HL-60 (cell line): ENCODE measurements at regions not wholly inside any gene's neighbourhood (a gene's known extent, or its start where the extent isn't known, plus 50 kb on each side); places are given as distances from the start of the nearest gene placed in this dataset.
"Not testable (repeated sequence)": the region's sequence is repeated elsewhere in the genome, so short reads cannot be mapped to it uniquely, and the experiment has no call there.

Experiments
- DNase-seq, 2 experiments: peaks; one replicate each; pipeline ENCODE4 v3.0.0-alpha.2; 2010 to 2020; ENCODE audit warnings: low read depth in 1 of 2, low spot score in 1 of 2
- H3K27ac ChIP-seq: fragments of 250-450 bp; sonication (Bioruptor Pico); replicated peaks from 2 replicates; pipeline ENCODE4 v1.5.1; 2020; ENCODE audit warnings: mild to moderate bottlenecking, moderate library complexity
- H3K27me3 ChIP-seq: fragments of 250-450 bp; sonication (Bioruptor Pico); 2 replicates; pipeline ENCODE4 v1.5.1; 2021; ENCODE audit warnings: mild to moderate bottlenecking, moderate library complexity; ENCODE audit not compliant: insufficient read depth, poor library complexity, severe bottlenecking
- H3K4me3 ChIP-seq: replicated peaks from 2 replicates; pipeline ENCODE4 v1.5.1; 2011; ENCODE audit warnings: mild to moderate bottlenecking, control low read depth, low read length; ENCODE audit not compliant: insufficient read depth
- GABPA ChIP-seq: IDR thresholded peaks from 2 replicates; pipeline ENCODE4 v1.6.1; 2012; ENCODE audit warnings: low read depth
- POLR2AphosphoS5 ChIP-seq: IDR thresholded peaks from 2 replicates; pipeline ENCODE4 v1.6.1; 2012; ENCODE audit warnings: low read depth
- SPI1 ChIP-seq: IDR thresholded peaks from 2 replicates; pipeline ENCODE4 v1.6.1; 2012; ENCODE audit warnings: low read depth, mild to moderate bottlenecking, borderline replicate concordance
- TF ChIP-seq, protein P1 (sequence below): IDR thresholded peaks from one replicate; pipeline ENCODE4 v1.5.1; 2011; ENCODE audit warnings: low read length, control low read depth, inconsistent platforms; ENCODE audit not compliant: insufficient read depth
- TF ChIP-seq, protein P2 (sequence below): IDR thresholded peaks from 2 replicates; pipeline ENCODE4 v1.6.1; 2012; ENCODE audit warnings: low read depth; ENCODE audit not compliant: insufficient replicate concordance

DNA sequence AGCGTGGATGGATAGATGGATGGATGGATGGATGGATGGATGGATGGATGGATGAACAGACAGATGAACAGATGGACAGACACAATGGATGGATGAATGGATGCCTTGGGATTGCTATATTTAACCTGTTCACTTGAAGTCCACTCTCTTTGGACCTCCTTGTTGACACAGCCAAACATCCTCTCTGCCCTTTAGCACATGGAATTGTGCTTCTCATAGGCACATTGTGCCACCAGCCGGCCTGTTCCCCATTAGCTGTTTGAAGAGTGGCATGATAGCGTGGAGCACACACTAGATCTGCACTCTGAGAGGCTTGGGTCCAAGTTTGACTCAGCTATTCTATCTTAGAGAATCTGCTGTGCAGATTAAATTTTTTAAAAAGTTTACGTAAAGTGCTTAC, 56.9 kb upstream of the GSC start:
- TF ChIP-seq SPI1, result no peak
- TF ChIP-seq, protein P1, sequence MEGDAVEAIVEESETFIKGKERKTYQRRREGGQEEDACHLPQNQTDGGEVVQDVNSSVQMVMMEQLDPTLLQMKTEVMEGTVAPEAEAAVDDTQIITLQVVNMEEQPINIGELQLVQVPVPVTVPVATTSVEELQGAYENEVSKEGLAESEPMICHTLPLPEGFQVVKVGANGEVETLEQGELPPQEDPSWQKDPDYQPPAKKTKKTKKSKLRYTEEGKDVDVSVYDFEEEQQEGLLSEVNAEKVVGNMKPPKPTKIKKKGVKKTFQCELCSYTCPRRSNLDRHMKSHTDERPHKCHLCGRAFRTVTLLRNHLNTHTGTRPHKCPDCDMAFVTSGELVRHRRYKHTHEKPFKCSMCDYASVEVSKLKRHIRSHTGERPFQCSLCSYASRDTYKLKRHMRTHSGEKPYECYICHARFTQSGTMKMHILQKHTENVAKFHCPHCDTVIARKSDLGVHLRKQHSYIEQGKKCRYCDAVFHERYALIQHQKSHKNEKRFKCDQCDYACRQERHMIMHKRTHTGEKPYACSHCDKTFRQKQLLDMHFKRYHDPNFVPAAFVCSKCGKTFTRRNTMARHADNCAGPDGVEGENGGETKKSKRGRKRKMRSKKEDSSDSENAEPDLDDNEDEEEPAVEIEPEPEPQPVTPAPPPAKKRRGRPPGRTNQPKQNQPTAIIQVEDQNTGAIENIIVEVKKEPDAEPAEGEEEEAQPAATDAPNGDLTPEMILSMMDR, result no peak
- TF ChIP-seq, protein P2, sequence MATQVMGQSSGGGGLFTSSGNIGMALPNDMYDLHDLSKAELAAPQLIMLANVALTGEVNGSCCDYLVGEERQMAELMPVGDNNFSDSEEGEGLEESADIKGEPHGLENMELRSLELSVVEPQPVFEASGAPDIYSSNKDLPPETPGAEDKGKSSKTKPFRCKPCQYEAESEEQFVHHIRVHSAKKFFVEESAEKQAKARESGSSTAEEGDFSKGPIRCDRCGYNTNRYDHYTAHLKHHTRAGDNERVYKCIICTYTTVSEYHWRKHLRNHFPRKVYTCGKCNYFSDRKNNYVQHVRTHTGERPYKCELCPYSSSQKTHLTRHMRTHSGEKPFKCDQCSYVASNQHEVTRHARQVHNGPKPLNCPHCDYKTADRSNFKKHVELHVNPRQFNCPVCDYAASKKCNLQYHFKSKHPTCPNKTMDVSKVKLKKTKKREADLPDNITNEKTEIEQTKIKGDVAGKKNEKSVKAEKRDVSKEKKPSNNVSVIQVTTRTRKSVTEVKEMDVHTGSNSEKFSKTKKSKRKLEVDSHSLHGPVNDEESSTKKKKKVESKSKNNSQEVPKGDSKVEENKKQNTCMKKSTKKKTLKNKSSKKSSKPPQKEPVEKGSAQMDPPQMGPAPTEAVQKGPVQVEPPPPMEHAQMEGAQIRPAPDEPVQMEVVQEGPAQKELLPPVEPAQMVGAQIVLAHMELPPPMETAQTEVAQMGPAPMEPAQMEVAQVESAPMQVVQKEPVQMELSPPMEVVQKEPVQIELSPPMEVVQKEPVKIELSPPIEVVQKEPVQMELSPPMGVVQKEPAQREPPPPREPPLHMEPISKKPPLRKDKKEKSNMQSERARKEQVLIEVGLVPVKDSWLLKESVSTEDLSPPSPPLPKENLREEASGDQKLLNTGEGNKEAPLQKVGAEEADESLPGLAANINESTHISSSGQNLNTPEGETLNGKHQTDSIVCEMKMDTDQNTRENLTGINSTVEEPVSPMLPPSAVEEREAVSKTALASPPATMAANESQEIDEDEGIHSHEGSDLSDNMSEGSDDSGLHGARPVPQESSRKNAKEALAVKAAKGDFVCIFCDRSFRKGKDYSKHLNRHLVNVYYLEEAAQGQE, result no peak
- no peak for TF ChIP-seq GABPA
- no peak for TF ChIP-seq POLR2AphosphoS5
- Histone ChIP-seq H3K27me3 (no peaks in the 10 kb centered on the region), H3K27ac (no peak overlapping the region), H3K4me3 (no peak overlapping the region)
- no peak for DNase-seq

DNA sequence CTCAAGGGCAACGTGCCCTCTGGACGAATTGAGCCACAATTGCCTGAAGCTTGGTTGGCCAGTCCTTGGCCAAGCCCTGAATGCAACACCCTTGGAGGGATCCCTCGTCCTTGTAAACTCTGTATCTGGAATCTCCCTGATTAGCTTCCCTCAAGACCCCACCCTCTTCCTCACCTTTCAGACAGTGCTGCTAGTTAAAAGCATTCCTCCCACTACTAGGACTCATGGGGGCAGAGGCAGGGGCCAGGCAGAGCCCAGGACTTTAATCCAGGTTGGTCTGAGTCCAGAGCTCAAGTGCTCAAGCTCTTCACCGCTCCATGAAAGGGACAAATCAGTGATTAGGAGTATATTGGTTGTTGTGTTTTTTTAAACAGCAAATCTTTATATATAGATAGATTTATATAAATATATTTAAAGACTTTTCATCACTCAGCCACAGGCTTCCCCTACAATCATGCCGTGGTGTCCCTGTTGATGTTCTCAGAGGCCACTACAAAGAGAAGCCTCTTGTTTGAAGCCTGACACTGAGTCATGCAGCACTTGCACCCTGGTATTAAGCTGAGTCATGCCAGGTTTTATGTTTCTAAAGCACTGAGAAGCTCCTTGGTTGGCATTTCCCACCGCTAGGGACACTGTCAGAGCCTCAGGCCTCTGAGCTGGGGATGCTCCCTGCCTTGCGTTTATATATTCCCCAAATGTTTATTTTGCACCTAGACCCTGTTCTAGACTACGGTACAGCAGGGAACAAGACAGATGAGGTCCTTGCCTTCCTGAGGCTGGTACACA, 53.8 kb upstream of the GSC start:
- Histone ChIP-seq H3K4me3 (no peak overlapping the region), H3K27me3 (no peaks in the 10 kb centered on the region), H3K27ac (no peak overlapping the region)
- TF ChIP-seq POLR2AphosphoS5 (no peak), GABPA (no peak), SPI1 (no peak)
- TF ChIP-seq, protein P1, result no peak
- TF ChIP-seq, protein P2, result no peak
- no peak for DNase-seq

DNA sequence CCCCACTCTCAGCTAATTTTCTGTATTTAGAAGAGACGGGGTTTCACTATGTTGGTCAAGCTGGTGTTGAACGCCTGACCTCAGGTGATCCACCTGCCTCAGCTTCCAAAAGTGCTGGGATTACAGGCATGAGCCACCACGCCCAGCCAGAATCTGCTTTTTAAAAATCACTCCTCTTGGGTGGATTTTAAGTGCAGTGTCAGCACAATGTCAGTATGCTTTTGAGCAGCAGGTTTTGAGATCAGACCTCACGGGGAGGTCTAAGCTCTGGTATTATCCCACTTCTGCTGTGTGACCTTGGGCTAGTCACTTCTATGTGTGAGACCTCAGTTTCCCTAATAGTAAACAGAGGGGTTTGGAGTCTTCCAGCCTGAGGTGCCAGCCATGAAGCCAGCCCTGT, 51.8 kb upstream of the GSC start:
- H3K27ac ChIP-seq, result no peak overlapping the region
- H3K27me3 ChIP-seq, result no peaks in the 10 kb centered on the region
- no peak for DNase-seq
- no peak overlapping the region for H3K4me3 ChIP-seq
- TF ChIP-seq, protein P2, result no peak
- TF ChIP-seq, protein P1, result no peak

DNA sequence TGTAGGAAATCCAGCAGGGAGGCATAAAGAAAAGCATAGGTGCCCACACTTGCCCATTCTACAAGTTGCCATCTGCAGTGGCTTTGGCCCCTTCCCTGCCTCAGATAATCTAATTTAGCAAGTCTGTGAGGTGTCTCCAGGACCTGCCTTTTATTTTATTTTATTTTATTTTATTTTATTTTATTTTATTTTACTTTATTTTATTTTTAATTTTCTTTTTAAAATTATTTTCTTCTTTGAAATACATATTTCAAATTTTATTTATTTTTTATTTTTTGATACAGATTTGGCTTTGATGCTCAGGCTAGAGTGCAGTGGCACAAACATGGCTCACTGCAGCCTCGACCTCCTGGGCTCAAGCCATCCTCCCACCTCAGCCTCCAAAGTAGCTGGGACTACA, 51.0 kb upstream of the GSC start:
- not testable (repeated sequence) for H3K4me3 ChIP-seq, H3K27ac ChIP-seq, DNase-seq, H3K27me3 ChIP-seq
